Tibial artery (tissue), 4 donors: ENCODE measurements at regions not wholly inside any gene's neighbourhood (a gene's known extent, or its start where the extent isn't known, plus 50 kb on each side); places are given as distances from the start of the nearest gene placed in this dataset.

Experiments used
- DNase-seq, 2 donors: peaks; one replicate each; pipeline ENCODE4 v3.0.0-alpha.2; 2019
- H3K27ac ChIP-seq, 2 donors: fragments of 200-600 bp; sonication (generic) in 1 of 2; 1 replicate in 1 of 2; 2 replicates in 1 of 2; pipeline ENCODE4 v1.5.1; 2018 to 2019; ENCODE audit warnings: mild to moderate bottlenecking in 1 of 2
- H3K27me3 ChIP-seq, 2 donors: fragments of 200-600 bp; sonication (generic) in 1 of 2; one replicate each; pipeline versions ENCODE4 v1.5.1 to v1.6.0; 2016 to 2019
- H3K36me3 ChIP-seq, 3 donors: fragments of 200-600 bp; sonication (generic) in 2 of 3; one replicate each; pipeline ENCODE4 v1.5.1; 2016 to 2019; ENCODE audit warnings: mild to moderate bottlenecking in 2 of 3
- H3K4me1 ChIP-seq, 4 donors: fragments of 200-600 bp; sonication (generic) in 2 of 4; 1 replicate in 3 of 4; 2 replicates in 1 of 4; pipeline ENCODE4 v1.5.1; 2016 to 2019
- H3K4me3 ChIP-seq, 2 donors: fragments of 200-600 bp; sonication (generic) in 1 of 2; 1 replicate in 1 of 2; 2 replicates in 1 of 2; pipeline ENCODE4 v1.5.1; 2018 to 2019; ENCODE audit warnings: mild to moderate bottlenecking in 2 of 2
- H3K9me3 ChIP-seq, 3 donors: fragments of 200-600 bp; sonication (generic) in 1 of 3; one replicate each; pipeline ENCODE4 v1.5.1; 2016 to 2019
- intact Hi-C: fragments of 100-400 bp; cut with DNase I; formaldehyde crosslinking; loops from one replicate; pipeline ENCODE4 v1.15.0; 2023; ENCODE audit warnings: low total_unique reads
- TF ChIP-seq, protein P1 (sequence below), 2 experiments: fragments of 200-600 bp in 1 of 2; fragments of 450-650 bp in 1 of 2; IDR thresholded peaks; one replicate each; pipeline ENCODE4 v1.5.1; 2017 to 2019; ENCODE audit warnings: antibody characterized with exemption in 2 of 2, mild to moderate bottlenecking in 1 of 2, moderate library complexity in 1 of 2

DNA sequence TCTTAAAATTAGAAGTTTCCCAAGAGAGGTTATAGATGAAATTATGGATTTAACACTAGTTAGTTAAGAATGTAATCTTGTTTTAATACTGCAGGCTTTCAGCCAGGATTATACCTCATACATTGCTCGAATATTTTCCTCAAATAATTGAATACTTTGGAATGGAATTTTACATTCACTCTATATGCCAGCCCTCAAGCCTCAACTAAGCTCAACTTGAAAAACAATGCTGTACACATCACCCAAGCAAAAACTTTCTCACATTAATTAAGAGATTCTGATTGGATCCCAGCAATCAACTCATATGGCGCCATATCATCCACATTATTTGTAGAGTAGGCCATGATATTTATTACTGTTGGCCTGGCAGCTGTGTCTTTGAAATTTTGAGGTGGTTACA lies 710.7 kb upstream of the ADAMTS5 start:
- DNase-seq = no peak
- TF ChIP-seq, protein P1, sequence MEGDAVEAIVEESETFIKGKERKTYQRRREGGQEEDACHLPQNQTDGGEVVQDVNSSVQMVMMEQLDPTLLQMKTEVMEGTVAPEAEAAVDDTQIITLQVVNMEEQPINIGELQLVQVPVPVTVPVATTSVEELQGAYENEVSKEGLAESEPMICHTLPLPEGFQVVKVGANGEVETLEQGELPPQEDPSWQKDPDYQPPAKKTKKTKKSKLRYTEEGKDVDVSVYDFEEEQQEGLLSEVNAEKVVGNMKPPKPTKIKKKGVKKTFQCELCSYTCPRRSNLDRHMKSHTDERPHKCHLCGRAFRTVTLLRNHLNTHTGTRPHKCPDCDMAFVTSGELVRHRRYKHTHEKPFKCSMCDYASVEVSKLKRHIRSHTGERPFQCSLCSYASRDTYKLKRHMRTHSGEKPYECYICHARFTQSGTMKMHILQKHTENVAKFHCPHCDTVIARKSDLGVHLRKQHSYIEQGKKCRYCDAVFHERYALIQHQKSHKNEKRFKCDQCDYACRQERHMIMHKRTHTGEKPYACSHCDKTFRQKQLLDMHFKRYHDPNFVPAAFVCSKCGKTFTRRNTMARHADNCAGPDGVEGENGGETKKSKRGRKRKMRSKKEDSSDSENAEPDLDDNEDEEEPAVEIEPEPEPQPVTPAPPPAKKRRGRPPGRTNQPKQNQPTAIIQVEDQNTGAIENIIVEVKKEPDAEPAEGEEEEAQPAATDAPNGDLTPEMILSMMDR (IDR thresholded peaks at IDR 0.05) = no peak
- Histone ChIP-seq H3K27me3 (no peaks in the 10 kb centered on the region), H3K4me1 (peaks cover 0 to 15% (median 0%) of the 10 kb centered on the region in 4 donors), H3K4me3 (no peak overlapping the region), H3K9me3 (no peaks in the 10 kb centered on the region), H3K27ac (no peak overlapping the region), H3K36me3 (no peaks in the 10 kb centered on the region)
- intact Hi-C loops = no loop called here

DNA sequence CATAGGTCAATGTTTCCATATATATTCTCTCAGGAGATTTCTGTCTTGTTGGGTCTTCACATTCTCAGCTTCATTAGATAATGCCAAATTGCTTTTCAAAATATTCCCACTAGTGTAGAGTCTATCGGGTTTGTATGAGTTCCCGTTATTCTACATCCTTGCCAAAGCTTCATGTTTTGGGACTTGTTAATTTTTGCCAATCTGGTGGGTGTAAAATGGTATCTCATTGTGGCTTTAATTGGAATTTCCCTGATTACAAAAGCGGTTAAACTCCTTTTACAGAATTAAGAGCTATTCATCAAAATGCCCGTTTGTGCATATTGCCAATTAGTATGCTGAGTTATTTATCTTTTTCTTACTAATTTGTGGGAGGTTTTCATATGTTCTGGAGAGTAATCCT lies 708.4 kb upstream of the ADAMTS5 start:
- H3K36me3 ChIP-seq = no peaks in the 10 kb centered on the region
- no peaks in the 10 kb centered on the region for H3K4me1 ChIP-seq
- H3K4me3 ChIP-seq = no peak overlapping the region
- H3K9me3 ChIP-seq = no peaks in the 10 kb centered on the region
- H3K27me3 ChIP-seq = no peaks in the 10 kb centered on the region
- TF ChIP-seq, protein P1 (IDR thresholded peaks at IDR 0.05) = no peak
- DNase-seq = no peak
- intact Hi-C loops = no loop called here
- no peak overlapping the region for H3K27ac ChIP-seq

DNA sequence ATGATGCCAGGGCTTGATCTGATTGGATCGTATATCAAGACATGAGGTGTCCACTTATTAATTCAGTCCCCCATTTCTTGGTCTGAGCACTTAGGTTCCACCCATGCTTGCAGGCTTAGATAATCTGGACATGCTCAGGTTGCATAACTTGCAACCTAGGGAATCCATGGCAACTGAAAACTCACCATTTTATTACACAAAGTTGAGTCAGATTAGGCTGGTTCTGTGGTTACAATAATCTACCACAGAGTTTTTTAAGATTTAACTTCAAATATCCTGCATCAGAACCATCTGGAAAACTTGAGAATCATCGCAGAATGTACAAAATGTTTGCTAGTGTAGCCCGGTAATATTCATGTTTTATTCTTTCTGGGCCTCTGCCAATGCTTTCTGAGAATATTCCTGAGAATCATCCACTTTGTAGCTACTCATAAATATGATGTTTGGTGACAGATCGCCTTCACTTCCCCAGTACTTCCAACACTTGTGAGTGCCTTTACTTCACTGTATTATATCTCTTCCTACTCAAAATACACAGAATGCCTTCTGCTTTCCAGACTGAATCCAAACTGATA lies 707.2 kb upstream of the ADAMTS5 start:
- no peak for DNase-seq
- Histone ChIP-seq H3K36me3 (no peaks in the 10 kb centered on the region), H3K9me3 (no peaks in the 10 kb centered on the region), H3K27ac (no peak overlapping the region), H3K4me1 (no peaks in the 10 kb centered on the region), H3K4me3 (no peak overlapping the region), H3K27me3 (no peaks in the 10 kb centered on the region)
- TF ChIP-seq, protein P1 (IDR thresholded peaks at IDR 0.05) = no peak
- intact Hi-C loops = no loop called here

- TF ChIP-seq, protein P1 (IDR thresholded peaks at IDR 0.05) = no peak
- H3K9me3 ChIP-seq = no peaks in the 10 kb centered on the region
- H3K4me3 ChIP-seq = no peak overlapping the region
- no peaks in the 10 kb centered on the region for H3K36me3 ChIP-seq
- no peaks in the 10 kb centered on the region for H3K4me1 ChIP-seq
- H3K27me3 ChIP-seq = no peaks in the 10 kb centered on the region
- H3K27ac ChIP-seq = no peak overlapping the region
- intact Hi-C loops = no loop called here
- no peak for DNase-seq
Observed at GRCh38 chr21:27673581-27673980, 706.7 kb upstream of the ADAMTS5 start.

GRCh38 chr21:27671207-27671606 lies 704.3 kb upstream of the ADAMTS5 start:
- H3K27me3 ChIP-seq = no peaks in the 10 kb centered on the region
- H3K36me3 ChIP-seq = no peaks in the 10 kb centered on the region
- DNase-seq = no peak
- H3K9me3 ChIP-seq = no peaks in the 10 kb centered on the region
- H3K4me1 ChIP-seq = no peaks in the 10 kb centered on the region
- intact Hi-C loops = no loop called here
- no peak overlapping the region for H3K27ac ChIP-seq
- TF ChIP-seq, protein P1 (IDR thresholded peaks at IDR 0.05) = no peak
- no peak overlapping the region for H3K4me3 ChIP-seq

DNA sequence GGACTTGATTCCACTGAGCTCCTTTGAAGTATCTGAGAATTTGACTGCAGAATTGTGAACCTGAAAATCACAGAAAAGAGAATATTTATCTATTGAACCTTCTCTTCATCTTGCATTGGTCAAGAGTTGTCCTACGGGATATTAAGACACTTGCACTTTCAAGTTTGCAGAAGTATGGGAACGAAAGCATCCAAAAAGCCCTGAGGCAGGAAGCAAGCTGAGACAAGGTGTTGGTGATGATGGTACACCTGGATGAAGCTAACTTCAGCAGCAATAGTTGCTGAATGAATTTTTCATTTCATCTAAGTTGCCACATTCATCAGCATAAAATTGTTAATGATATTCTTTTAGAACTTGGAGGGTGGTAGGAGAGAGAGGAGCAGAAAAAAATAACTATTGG lies 686.6 kb upstream of the ADAMTS5 start:
- TF ChIP-seq, protein P1 (IDR thresholded peaks at IDR 0.05) = no peak
- intact Hi-C loops = no loop called here
- Histone ChIP-seq H3K27me3 (no peaks in the 10 kb centered on the region), H3K27ac (no peak overlapping the region), H3K9me3 (no peaks in the 10 kb centered on the region), H3K4me3 (no peak overlapping the region), H3K36me3 (no peaks in the 10 kb centered on the region), H3K4me1 (no peaks in the 10 kb centered on the region)
- no peak for DNase-seq
